ENCODE measurements at regions not wholly inside any gene's neighbourhood (a gene's known extent, or its start where the extent isn't known, plus 50 kb on each side); places are given as distances from the start of the nearest gene placed in this dataset.

DNA sequence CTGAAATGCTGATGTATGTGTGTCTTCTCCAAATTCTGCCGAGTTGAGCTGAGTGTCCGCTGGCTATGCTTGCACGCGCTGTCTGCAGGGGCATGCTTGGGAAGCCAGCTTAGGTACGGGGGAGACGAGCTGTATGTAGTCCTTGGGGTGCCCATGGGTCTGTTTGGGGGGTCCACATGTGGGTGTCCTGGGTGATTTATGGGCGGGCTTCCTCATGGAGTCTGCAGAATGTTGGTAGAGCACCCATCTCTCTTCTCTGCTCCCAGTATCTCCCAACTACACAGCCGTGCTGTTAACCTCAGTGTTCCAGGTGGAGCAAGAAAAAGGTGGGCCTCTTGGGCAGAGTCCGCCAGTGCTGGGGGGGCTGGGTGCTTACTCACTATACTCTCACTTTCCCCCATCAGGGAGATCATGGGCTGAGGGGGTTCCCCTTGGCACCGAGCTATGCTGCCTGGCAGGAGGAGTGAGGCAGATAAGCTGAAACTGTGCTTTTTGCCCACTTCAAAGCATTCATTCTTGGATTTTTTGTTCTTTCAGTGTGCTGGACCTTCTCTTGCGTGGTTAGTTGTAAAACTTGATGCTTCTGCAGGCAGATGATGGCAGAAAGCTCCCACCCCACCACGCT is 128.2 kb upstream of the ALKAL2 start:
- H3K9me3 Mint-ChIP-seq, result peaks cover 2 to 6% (median 2%) of the 10 kb centered on the region in 3 donors
- H3K27me3 Mint-ChIP-seq, result peaks cover 8% of the 10 kb centered on the region
- no peaks in the 10 kb centered on the region for H3K36me3 Mint-ChIP-seq
- no peak overlapping the region for H3K4me3 Mint-ChIP-seq
- H3K4me1 Mint-ChIP-seq, result no peaks in the 10 kb centered on the region
- H3K27ac Mint-ChIP-seq, result no peak overlapping the region

DNA sequence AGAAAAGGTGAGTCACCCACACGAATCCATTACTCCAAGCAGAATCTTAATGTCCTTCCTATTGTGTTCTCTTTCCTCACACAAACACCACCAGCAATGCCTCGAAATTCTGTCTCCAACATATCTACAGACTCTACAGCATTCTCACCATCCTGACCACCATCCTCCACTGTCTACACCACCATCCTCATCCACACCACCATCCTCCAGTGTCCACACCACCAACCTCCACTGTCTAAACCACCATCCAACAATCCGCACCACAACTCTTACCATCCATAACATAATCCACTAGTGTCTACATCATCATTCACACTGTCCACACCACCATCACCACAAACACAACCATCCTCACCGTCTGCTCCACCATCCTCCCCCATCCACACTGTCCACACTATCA is 121.6 kb upstream of the ALKAL2 start:
- Mint-ChIP-seq H3K4me1 (peaks cover 0 to 5% (median 0%) of the 10 kb centered on the region in 3 donors), H3K9me3 (peaks cover 2 to 15% (median 14%) of the 10 kb centered on the region in 3 donors), H3K36me3 (no peaks in the 10 kb centered on the region), H3K4me3 (no peak overlapping the region), H3K27me3 (peaks cover 3% of the 10 kb centered on the region), H3K27ac (no peak overlapping the region)

DNA sequence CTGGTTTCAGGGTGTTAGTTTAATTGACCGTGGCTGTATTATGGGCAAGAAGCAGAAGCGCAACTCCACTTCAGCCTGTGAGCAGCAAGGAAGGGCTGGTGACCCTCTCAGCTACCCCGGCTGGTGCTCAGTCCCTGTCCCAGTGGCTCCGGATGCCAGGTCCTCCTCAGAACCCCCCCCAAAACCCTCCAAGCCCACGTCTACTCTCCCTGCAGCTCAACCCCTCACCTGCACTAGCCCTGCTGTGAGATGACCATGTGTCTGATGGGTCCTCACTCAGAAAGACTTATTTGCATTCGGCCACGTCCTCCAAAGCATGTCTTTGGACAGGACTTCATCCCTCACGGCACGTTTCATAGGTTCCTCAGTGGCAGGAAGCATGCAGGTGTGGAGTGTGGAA is 119.7 kb upstream of the ALKAL2 start:
- Mint-ChIP-seq H3K9me3 (peaks cover 4 to 25% (median 13%) of the 10 kb centered on the region in 3 donors), H3K4me3 (no peak overlapping the region), H3K4me1 (peaks cover 0 to 5% (median 0%) of the 10 kb centered on the region in 3 donors), H3K27ac (no peak overlapping the region), H3K36me3 (no peaks in the 10 kb centered on the region), H3K27me3 (peaks cover 3% of the 10 kb centered on the region)

DNA sequence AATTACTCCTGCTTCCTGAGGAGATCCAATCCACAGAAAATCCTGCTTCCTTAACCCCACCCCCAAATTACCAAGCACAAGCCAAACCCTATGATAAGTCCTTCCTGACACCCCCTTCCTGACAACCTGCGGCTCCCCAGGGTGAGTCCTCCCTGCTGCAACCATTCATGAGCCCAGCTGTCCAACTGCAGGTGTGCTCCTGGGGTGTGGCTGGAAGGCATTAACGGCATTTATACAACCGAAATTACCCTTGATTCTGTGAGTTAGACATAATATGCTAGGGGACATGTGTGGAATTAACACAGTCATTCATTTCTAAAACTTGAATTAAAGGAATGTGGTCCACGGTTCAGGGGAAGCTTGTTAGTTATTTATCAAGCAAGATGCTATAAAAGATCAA is 119.0 kb upstream of the ALKAL2 start:
- Mint-ChIP-seq H3K4me3 (no peak overlapping the region), H3K4me1 (peaks cover 0 to 5% (median 0%) of the 10 kb centered on the region in 3 donors), H3K36me3 (no peaks in the 10 kb centered on the region), H3K27ac (no peak overlapping the region), H3K27me3 (no peaks in the 10 kb centered on the region), H3K9me3 (peaks cover 2 to 25% (median 12%) of the 10 kb centered on the region in 3 donors)

DNA sequence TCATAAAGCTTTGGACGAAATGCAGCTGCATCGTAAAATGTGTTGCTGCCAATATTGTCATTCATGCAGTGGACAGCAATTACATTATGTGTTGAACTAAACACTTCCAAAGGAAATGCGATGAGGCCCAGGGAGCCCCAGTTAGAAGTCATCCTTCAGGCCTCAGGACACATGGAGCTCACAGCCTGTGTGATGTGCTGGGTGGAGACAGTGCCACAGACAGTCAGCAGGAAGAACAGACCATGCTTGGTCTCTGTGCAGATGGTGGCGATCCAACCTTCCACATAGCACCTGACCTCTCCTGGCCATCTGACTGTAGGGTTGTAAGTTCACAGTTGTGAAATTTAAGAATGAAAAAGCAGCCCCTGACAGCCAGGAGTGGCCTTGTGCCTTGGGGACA is 118.3 kb upstream of the ALKAL2 start:
- peaks cover 2 to 24% (median 10%) of the 10 kb centered on the region in 3 donors for H3K9me3 Mint-ChIP-seq
- no peak overlapping the region for H3K27ac Mint-ChIP-seq
- H3K27me3 Mint-ChIP-seq, result no peaks in the 10 kb centered on the region
- H3K4me3 Mint-ChIP-seq, result no peak overlapping the region
- no peaks in the 10 kb centered on the region for H3K36me3 Mint-ChIP-seq
- H3K4me1 Mint-ChIP-seq, result peaks cover 0 to 5% (median 0%) of the 10 kb centered on the region in 3 donors

DNA sequence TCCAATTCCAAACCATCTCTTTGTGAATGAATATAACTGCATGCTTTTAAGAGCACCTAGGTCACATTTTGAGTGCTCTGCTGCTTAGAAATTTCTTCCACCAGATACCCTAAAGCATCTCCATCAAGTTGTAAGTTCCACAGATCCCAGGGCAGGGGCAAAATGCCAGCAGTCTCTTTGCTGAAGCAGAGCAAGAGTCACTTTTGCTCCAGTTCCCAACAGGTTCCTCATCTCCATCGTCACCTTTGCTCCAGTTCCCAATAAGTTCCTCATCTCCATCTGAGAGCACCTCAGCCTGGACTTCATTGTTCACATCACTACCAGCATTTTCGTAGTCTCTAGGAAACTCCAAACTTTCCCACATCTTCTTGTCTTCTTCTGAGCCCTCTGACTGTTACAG is 116.7 kb upstream of the ALKAL2 start:
- Mint-ChIP-seq H3K4me3 (no peak overlapping the region), H3K27ac (no peak overlapping the region), H3K27me3 (no peaks in the 10 kb centered on the region), H3K9me3 (peaks cover 3 to 22% (median 8%) of the 10 kb centered on the region in 3 donors), H3K4me1 (peaks cover 0 to 5% (median 0%) of the 10 kb centered on the region in 3 donors), H3K36me3 (no peaks in the 10 kb centered on the region)

DNA sequence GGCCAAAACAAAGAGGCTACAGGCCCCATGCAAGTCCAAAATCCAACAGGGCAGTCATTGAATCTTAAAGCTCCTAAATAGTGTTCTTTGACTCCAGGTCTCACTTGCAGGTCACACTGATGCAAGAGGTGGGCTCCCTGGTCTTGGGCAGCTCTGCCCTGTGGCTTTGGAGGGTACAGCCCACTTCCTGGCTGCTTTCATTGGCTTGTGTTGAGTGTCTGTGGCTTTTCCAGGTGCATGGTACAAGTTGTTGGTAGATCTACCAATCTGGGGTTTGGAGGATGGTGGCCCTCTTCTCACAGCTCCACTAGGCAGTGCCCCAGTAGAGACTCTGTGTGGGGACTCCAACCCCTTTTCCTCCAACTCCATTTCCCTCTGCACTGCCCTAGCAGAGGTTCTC is 115.8 kb upstream of the ALKAL2 start:
- no peaks in the 10 kb centered on the region for H3K27me3 Mint-ChIP-seq
- H3K4me3 Mint-ChIP-seq, result no peak overlapping the region
- peaks cover 3 to 22% (median 8%) of the 10 kb centered on the region in 3 donors for H3K9me3 Mint-ChIP-seq
- H3K27ac Mint-ChIP-seq, result peak overlapping the region in 1 of 3 donors; percentile 77
- peaks cover 0 to 3% (median 0%) of the 10 kb centered on the region in 3 donors for H3K4me1 Mint-ChIP-seq
- H3K36me3 Mint-ChIP-seq, result no peaks in the 10 kb centered on the region

DNA sequence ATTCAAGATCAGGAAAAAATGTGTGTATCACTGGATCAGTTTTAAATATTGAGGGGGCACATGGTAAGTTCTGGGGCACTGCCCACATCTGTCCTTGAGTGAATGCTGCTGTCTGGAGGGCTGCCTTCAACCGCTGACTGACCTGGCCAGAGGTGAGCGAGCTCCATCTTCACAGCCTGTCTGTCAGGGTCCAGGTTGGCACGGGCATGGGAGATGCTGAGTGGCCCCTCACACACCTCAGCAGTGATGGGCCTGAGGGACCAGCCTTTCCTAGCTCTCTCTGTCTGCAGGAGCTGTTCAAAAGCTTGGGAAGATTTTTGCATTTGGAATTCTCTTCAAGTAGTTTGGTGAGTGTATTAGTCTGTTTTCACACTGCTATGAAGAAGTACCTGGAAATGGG is 114.8 kb upstream of the ALKAL2 start:
- Mint-ChIP-seq H3K4me1 (peaks cover 0 to 3% (median 0%) of the 10 kb centered on the region in 3 donors), H3K27me3 (no peaks in the 10 kb centered on the region), H3K27ac (no peak overlapping the region), H3K9me3 (peaks cover 3 to 22% (median 8%) of the 10 kb centered on the region in 3 donors), H3K4me3 (peak overlapping the region in 1 of 4 donors; percentile 75), H3K36me3 (no peaks in the 10 kb centered on the region)

DNA sequence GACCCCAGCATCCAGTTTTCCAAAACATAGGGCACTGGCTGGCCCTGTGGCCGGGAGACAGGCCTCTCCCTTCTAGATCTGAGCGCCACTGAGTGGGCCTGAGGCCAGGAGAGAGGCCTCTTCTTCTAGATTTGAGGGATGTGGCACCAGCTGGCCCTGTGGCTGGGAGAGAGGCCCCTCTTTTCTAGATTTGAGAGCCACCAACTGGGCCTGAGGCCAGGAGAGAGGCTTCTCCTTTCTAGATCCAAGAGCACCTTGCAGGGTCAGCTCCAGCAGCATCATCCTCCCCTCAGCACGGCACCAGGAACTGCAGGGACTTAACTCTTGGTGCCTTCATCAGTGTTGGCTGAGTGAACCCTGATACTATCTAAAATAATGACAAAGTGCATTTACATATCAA is 114.3 kb upstream of the ALKAL2 start:
- Mint-ChIP-seq H3K36me3 (peaks cover 2% of the 10 kb centered on the region), H3K4me1 (peaks cover 0 to 3% (median 0%) of the 10 kb centered on the region in 3 donors), H3K27me3 (no peaks in the 10 kb centered on the region), H3K9me3 (peaks cover 3 to 22% (median 8%) of the 10 kb centered on the region in 3 donors), H3K4me3 (peak overlapping the region in 1 of 4 donors; percentile 75), H3K27ac (no peak overlapping the region)

DNA sequence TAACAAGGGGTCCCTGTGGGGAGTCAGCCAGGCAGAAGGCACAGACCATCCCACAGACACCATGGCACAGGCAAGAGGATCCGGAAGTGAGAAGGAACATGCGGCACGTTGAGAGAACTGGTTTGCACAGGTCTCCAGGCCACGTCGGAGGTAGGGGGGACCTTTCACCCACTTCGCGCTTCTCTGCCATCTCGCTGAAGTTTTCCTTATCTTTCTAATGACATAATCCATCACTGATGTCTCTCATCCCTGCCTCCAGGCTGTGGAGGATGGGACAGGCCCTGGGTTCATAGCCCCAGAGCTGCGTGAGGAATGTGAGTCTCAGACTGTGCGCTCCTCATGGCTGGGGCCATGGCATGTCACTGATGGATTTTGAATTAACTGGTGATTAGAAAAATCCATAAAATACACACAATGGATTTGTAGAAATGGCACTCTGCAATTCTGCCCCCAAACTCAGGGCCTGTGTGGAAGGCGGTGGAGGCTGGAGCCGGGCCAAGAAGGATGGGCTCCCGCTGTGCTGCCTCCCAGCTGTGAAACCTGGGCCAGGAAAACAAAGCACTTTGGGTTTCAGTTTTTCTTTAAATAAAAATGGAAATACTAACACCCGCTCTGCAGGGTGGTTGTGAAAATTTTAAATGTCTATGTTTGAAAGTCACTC is 113.3 kb upstream of the ALKAL2 start:
- H3K27me3 Mint-ChIP-seq, result no peaks in the 10 kb centered on the region
- H3K4me1 Mint-ChIP-seq, result peaks cover 0 to 3% (median 0%) of the 10 kb centered on the region in 3 donors
- peaks cover 2% of the 10 kb centered on the region for H3K36me3 Mint-ChIP-seq
- peaks cover 3 to 22% (median 8%) of the 10 kb centered on the region in 3 donors for H3K9me3 Mint-ChIP-seq
- no peak overlapping the region for H3K27ac Mint-ChIP-seq
- H3K4me3 Mint-ChIP-seq, result no peak overlapping the region

DNA sequence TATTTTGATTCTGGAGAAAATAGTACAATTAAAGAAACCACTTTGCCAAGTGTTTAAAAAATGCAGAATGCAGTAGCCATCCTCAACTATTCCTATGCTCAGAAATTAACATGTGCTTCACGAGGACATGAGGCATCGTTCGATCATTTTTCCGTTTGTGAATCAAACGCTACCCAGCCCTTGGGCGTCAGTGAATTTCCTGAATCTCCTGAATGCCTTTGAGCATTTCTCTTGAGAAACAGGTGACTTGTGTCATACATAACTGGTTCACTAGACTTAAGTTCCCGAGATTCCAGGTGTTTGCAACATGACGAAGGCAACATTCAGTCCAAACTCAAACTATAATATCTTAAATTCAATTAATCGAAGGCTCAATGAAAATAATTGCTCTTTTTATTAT is 110.0 kb upstream of the ALKAL2 start:
- Mint-ChIP-seq H3K9me3 (peaks cover 0 to 1% (median 0%) of the 10 kb centered on the region in 3 donors), H3K27me3 (no peaks in the 10 kb centered on the region), H3K4me1 (peaks cover 2 to 11% (median 9%) of the 10 kb centered on the region in 3 donors), H3K4me3 (no peak overlapping the region), H3K27ac (no peak overlapping the region), H3K36me3 (peaks cover 2% of the 10 kb centered on the region)

DNA sequence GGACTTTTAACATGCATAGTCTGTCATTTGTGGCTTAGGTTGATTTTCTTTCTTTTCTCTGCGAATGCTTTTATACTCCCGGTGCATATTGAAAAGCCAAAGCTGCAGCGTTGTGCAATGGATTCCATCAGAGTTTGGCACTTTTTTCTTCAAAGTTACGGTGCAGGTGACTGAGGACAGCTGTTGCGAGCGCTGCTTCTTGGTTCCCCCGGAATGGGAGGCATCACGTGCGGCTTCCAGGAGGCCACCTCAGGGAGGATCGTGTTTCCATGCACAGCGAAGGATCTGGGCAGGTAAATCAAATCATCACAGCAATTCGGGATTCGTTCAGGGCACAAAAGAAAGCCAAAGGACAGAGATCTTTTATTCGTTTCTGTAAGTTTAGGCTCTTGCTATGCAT is 109.6 kb upstream of the ALKAL2 start:
- no peak overlapping the region for H3K4me3 Mint-ChIP-seq
- peaks cover 0 to 1% (median 0%) of the 10 kb centered on the region in 3 donors for H3K9me3 Mint-ChIP-seq
- no peak overlapping the region for H3K27ac Mint-ChIP-seq
- H3K27me3 Mint-ChIP-seq, result no peaks in the 10 kb centered on the region
- peaks cover 2 to 11% (median 9%) of the 10 kb centered on the region in 3 donors for H3K4me1 Mint-ChIP-seq
- peaks cover 2% of the 10 kb centered on the region for H3K36me3 Mint-ChIP-seq

DNA sequence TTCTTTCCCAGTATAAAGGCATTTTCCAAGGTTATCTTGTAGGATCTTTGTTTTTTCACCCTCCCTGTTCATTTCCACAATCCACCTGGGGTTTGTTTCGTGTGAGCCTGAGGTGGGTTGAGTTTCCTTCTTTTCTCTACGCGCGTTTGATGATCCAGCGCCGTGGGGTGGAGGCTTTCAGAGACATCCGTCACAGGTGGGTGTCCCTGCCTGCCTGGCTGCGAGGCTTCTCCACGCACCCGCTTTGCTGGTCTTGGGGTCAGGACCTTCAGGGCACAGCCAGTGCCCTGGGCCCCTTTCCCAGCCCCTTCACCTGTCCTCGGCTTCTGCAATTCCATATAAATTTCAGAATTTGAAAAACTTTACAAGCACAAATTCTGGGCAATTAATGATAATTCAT is 109.0 kb upstream of the ALKAL2 start:
- peaks cover 0 to 1% (median 0%) of the 10 kb centered on the region in 3 donors for H3K9me3 Mint-ChIP-seq
- H3K4me3 Mint-ChIP-seq, result no peak overlapping the region
- H3K27me3 Mint-ChIP-seq, result no peaks in the 10 kb centered on the region
- H3K4me1 Mint-ChIP-seq, result peaks cover 2 to 11% (median 9%) of the 10 kb centered on the region in 3 donors
- peaks cover 2% of the 10 kb centered on the region for H3K36me3 Mint-ChIP-seq
- H3K27ac Mint-ChIP-seq, result no peak overlapping the region

DNA sequence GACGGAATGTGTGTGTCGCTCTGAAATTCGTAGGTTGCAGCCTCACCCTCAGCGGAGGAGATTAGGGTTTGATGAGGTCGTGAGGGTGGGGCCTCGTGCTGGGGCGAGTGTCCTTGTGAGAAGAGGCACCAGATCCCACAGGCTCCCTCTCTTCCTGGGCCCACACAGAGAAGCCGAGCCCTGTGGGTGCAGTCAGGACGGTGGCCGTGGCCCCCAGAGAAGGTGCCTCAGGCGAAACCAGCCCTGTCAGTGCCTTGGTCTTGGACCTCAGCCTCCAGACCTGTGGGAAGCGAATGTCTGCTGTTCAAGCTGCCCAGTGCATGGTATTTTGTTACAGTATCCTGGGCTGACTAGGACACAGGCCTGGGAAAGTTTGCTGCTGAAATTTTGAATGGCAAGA is 108.0 kb upstream of the ALKAL2 start:
- Mint-ChIP-seq H3K36me3 (peaks cover 2% of the 10 kb centered on the region), H3K27me3 (no peaks in the 10 kb centered on the region), H3K9me3 (no peaks in the 10 kb centered on the region), H3K27ac (no peak overlapping the region), H3K4me3 (no peak overlapping the region), H3K4me1 (peaks cover 2 to 11% (median 9%) of the 10 kb centered on the region in 3 donors)

DNA sequence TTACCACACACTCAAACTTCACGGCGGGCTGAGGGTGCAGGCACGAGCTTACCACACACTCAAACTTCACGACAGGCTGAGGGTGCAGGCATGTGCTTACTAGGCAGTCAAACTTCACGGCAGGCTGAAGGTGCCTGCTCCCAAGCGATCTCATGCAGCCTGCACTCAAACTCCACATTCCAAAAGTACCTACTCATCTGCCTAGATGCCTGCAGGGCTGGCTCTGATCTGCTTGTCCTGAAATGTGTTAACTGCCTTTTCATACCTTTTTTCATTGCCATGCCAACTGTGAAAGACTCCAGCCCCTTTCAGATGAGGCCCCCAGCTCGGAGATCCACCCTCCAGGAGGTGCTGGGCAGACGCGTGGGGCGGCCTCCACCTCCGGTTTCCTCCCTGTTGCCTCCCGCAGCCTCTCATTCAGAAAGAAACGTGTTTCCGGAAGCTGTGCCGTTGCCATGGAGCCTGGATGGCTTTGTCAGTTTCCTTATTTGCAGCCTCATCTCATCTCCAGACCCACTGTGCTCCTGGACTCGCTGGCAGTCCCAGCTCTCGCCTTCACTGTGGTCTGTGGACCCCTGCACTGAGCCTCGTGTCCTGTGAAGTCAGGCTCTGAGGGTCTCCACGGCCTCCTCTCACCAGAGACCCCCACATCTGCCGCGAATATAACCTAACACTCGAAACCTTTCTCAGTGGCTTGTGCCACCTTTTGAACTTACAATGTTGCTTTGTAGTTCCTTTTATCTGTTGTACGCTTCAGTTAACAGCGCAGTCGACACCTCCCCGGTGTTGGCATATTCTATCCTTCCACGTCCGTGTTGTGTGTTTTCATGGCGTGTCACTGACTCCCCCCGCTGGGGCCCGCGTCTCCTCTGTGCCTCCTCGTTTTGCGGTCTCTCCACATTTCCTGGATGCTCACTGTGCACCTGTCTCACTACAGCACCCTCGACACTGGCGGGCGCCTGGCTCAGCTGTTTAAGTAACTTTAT is 106.1 kb upstream of the ALKAL2 start:
- no peaks in the 10 kb centered on the region for H3K9me3 Mint-ChIP-seq
- peak overlapping the region; percentile 70 to 92 (median 81) for H3K27ac Mint-ChIP-seq
- H3K27me3 Mint-ChIP-seq, result no peaks in the 10 kb centered on the region
- peaks cover 2% of the 10 kb centered on the region for H3K36me3 Mint-ChIP-seq
- peaks cover 2 to 11% (median 9%) of the 10 kb centered on the region in 3 donors for H3K4me1 Mint-ChIP-seq
- H3K4me3 Mint-ChIP-seq, result peak overlapping the region; percentile 62 to 94 (median 84)

Measured in IgD-negative memory B cell (primary cell).